Heart right ventricle (tissue), 16 donors: ENCODE measurements at regions not wholly inside any gene's neighbourhood (a gene's known extent, or its start where the extent isn't known, plus 50 kb on each side); places are given as distances from the start of the nearest gene placed in this dataset.

Experiments
- ATAC-seq, 8 donors: fragments of 200-7000 bp; cut with Tn5 transposase; one replicate each; pipeline ENCODE4 v1.9.1; 2020; ENCODE audit warnings: mild to moderate bottlenecking in 8 of 8, moderate library complexity in 8 of 8, moderate number of reproducible peaks in 1 of 8
- DNase-seq, 2 donors: peaks; one replicate each; pipeline ENCODE4 v3.0.0-alpha.2; 2020
- H3K27ac ChIP-seq, 10 donors: fragments of 200-600 bp; sonication (generic) in 2 of 10; one replicate each; pipeline versions ENCODE4 v1.5.0 to v1.8.0; 2020 to 2022; ENCODE audit warnings: mild to moderate bottlenecking in 3 of 10
- H3K27me3 ChIP-seq, 7 donors: fragments of 200-600 bp; one replicate each; pipeline ENCODE4 v1.8.0; 2021 to 2022; ENCODE audit warnings: mild to moderate bottlenecking in 2 of 7
- H3K36me3 ChIP-seq, 9 donors: fragments of 200-600 bp; sonication (generic) in 1 of 9; one replicate each; pipeline versions ENCODE4 v1.5.0 to v1.8.0; 2020 to 2022; ENCODE audit warnings: mild to moderate bottlenecking in 2 of 9
- H3K4me1 ChIP-seq, 9 donors: fragments of 200-600 bp; sonication (generic) in 1 of 9; one replicate each; pipeline versions ENCODE4 v1.5.0 to v1.8.0; 2020 to 2022; ENCODE audit warnings: mild to moderate bottlenecking in 4 of 9
- H3K4me3 ChIP-seq, 10 donors: fragments of 200-600 bp; sonication (generic) in 2 of 10; one replicate each; pipeline versions ENCODE4 v1.5.0 to v1.8.0; 2020 to 2022; ENCODE audit warnings: mild to moderate bottlenecking in 7 of 10, moderate library complexity in 2 of 10
- H3K9me3 ChIP-seq, 11 donors: fragments of 200-600 bp in 10 of 11; sonication (generic) in 2 of 11; one replicate each; pipeline versions ENCODE4 v1.5.0 to v1.8.0; 2013 to 2022; ENCODE audit warnings: mild to moderate bottlenecking in 2 of 11, control low read depth in 1 of 11, moderate library complexity in 1 of 11
- CTCF ChIP-seq, 9 donors: fragments of 200-600 bp; sonication (generic) in 2 of 9; IDR thresholded peaks; one replicate each; pipeline versions ENCODE4 v1.5.0 to v1.8.0; 2021 to 2022; ENCODE audit warnings: antibody characterized with exemption in 9 of 9, mild to moderate bottlenecking in 5 of 9, moderate library complexity in 1 of 9
- WGBS, 2 donors: extraction: QIAGEN DNeasy Blood & Tissue Kit; methylation state at CpG; one replicate each; pipeline ENCODE4 v1.1.7; 2013; ENCODE audit warnings: inconsistent platforms in 1 of 2; 5-methylcytosine and 5-hydroxymethylcytosine counted together
- intact Hi-C, 10 donors: fragments of 100-400 bp; cut with DNase I; formaldehyde crosslinking; loops; one replicate each; pipeline versions ENCODE4 v1.11.1 to v1.14.2; 2022
- donor health status: Arrhythmogenic right ventricular cardiomyopathy.
- donor health status: ischemic (EF 13 %, LVEDD 7.1; RV severe dilation, severe dysfunction).
- donor health status: healthy with polysubstance abuse.
- donor health status: DM: no; HTN: yes; CAD: no.
- donor health status: DM: no; HTN: no; CAD: no.
- donor health status: ischemic (EF 25% LVEDD 6.9; RV normal size, moderate dysfunction).
- donor health status: ischemic (EF 25% LVEDD 5.7; RV mildly dilated, moderate dysfunction).
- donor health status: healthy.
- donor health status: DM: yes; HTN: yes; CAD: no.
- donor health status: Ischemic cardiomyopathy.
- donor health status: ischemic (EF 35%, LVEDD 5.7; RV mildly dilated, moderate dysfunction).
- donor health status: nonischemic (EF 11% LVEDD 7.7; RV severe dilation, severe dysfunction).
- donor health status: DM: yes; HTN: yes; CAD: no.
- donor health status: PGD.
- donor health status: ischemic (EF 29% LVEDD 5.4; RV normal size, mild dysfunction).
- donor health status: nonischemic (EF 23%, LVEDD 6.1; RV moderate dilation, normal function).

GRCh38 chr1:239803781-239804180 is 287.9 kb upstream of the FMN2 start:
- intact Hi-C loops: no loop called here
- WGBS, 2 donors: 69% methylated on average over 6 of the region's 6 CpGs
- no peak for ATAC-seq
- H3K27ac ChIP-seq: no peak overlapping the region
- H3K36me3 ChIP-seq: no peaks in the 10 kb centered on the region
- no peaks in the 10 kb centered on the region for H3K9me3 ChIP-seq
- peaks cover 0 to 5% (median 0%) of the 10 kb centered on the region in 9 donors for H3K4me1 ChIP-seq
- DNase-seq: no peak
- no peak for TF ChIP-seq CTCF (IDR thresholded peaks at IDR 0.05)
- no peak overlapping the region for H3K4me3 ChIP-seq
- peaks cover 0 to 8% (median 0%) of the 10 kb centered on the region in 7 donors for H3K27me3 ChIP-seq

GRCh38 chr1:239804266-239804665 is 287.4 kb upstream of the FMN2 start:
- no peak overlapping the region for H3K27ac ChIP-seq
- ATAC-seq: no peak
- intact Hi-C loops: no loop called here
- no peak for DNase-seq
- peaks cover 0 to 5% (median 0%) of the 10 kb centered on the region in 9 donors for H3K4me1 ChIP-seq
- no peaks in the 10 kb centered on the region for H3K9me3 ChIP-seq
- H3K4me3 ChIP-seq: no peak overlapping the region
- WGBS, 2 donors: 90 to 91% methylated on average over 4 of the region's 4 CpGs
- TF ChIP-seq CTCF (IDR thresholded peaks at IDR 0.05): no peak
- no peaks in the 10 kb centered on the region for H3K36me3 ChIP-seq
- H3K27me3 ChIP-seq: peaks cover 0 to 8% (median 0%) of the 10 kb centered on the region in 7 donors

- 95 to 97% methylated on average over 4 of the region's 4 CpGs for WGBS, 2 donors
- Histone ChIP-seq H3K4me1 (peaks cover 0 to 5% (median 0%) of the 10 kb centered on the region in 9 donors), H3K27me3 (peaks cover 0 to 8% (median 0%) of the 10 kb centered on the region in 7 donors), H3K27ac (no peak overlapping the region), H3K4me3 (no peak overlapping the region), H3K9me3 (no peaks in the 10 kb centered on the region), H3K36me3 (no peaks in the 10 kb centered on the region)
- no peak for ATAC-seq
- intact Hi-C loops: no loop called here
- no peak for DNase-seq
- no peak for TF ChIP-seq CTCF (IDR thresholded peaks at IDR 0.05)
Measured at GRCh38 chr1:239805042-239805441, 286.6 kb upstream of the FMN2 start.

- no peak for ATAC-seq
- 65 to 70% methylated on average over 10 of the region's 10 CpGs for WGBS, 2 donors
- intact Hi-C loops: no loop called here
- peaks cover 0 to 5% (median 0%) of the 10 kb centered on the region in 9 donors for H3K4me1 ChIP-seq
- no peaks in the 10 kb centered on the region for H3K36me3 ChIP-seq
- DNase-seq: no peak
- no peaks in the 10 kb centered on the region for H3K9me3 ChIP-seq
- H3K27ac ChIP-seq: no peak overlapping the region
- TF ChIP-seq CTCF (IDR thresholded peaks at IDR 0.05): no peak
- H3K27me3 ChIP-seq: peaks cover 0 to 8% (median 0%) of the 10 kb centered on the region in 7 donors
- H3K4me3 ChIP-seq: no peak overlapping the region
Measured at GRCh38 chr1:239805851-239806772, 285.6 kb upstream of the FMN2 start.
